WTC11 (cell line): ENCODE measurements at regions not wholly inside any gene's neighbourhood (a gene's known extent, or its start where the extent isn't known, plus 50 kb on each side); places are given as distances from the start of the nearest gene placed in this dataset.

Experiments used
- ATAC-seq: fragments of 200-7000 bp; cut with Tn5 transposase; 2 replicates; pipeline ENCODE4 v1.10.0; 2021; ENCODE audit warnings: mild to moderate bottlenecking, moderate library complexity
- CTCF ChIA-PET: fragments of 300-600 bp; sonication (Branson Sonifier 250); formaldehyde crosslinking; loops from one replicate; lab custom pipeline; 2021; ENCODE audit warnings: antibody characterized with exemption; lab: Charles Lee
- POLR2A ChIA-PET: fragments of 350-600 bp; sonication (Branson Sonifier 250); formaldehyde crosslinking; loops from one replicate; lab custom pipeline; 2021; ENCODE audit warnings: antibody characterized with exemption; lab: Charles Lee
- DNase-seq: peaks from one replicate; pipeline ENCODE4 v3.0.0; 2021; ENCODE audit warnings: low spot score
- H3K27ac Mint-ChIP-seq: 2 replicates; pipeline ENCODE4 v1.8.0; 2021; ENCODE audit warnings: mixed read lengths
- H3K27me3 Mint-ChIP-seq: 2 replicates; pipeline ENCODE4 v1.8.0; 2021; ENCODE audit warnings: low read depth, mild to moderate bottlenecking, moderate library complexity, mixed read lengths
- H3K36me3 Mint-ChIP-seq: 2 replicates; pipeline ENCODE4 v1.8.0; 2021; ENCODE audit warnings: mixed read lengths
- H3K4me1 Mint-ChIP-seq: 2 replicates; pipeline ENCODE4 v1.8.0; 2022; ENCODE audit warnings: mixed read lengths
- H3K4me3 Mint-ChIP-seq: 2 replicates; pipeline ENCODE4 v1.8.0; 2021; ENCODE audit warnings: mild to moderate bottlenecking, moderate library complexity, mixed read lengths
- H3K9me3 Mint-ChIP-seq: 2 replicates; pipeline ENCODE4 v1.8.0; 2021; ENCODE audit warnings: mixed read lengths
- NR3C1 ChIP-seq: sonication (generic); formaldehyde crosslinking; conservative IDR thresholded peaks from 2 replicates; pipeline ENCODE4 v1.8.1; 2023; ENCODE audit warnings: low read depth, mild to moderate bottlenecking, missing genetic modification reagents
- ZNF121 ChIP-seq: sonication (generic); formaldehyde crosslinking; IDR thresholded peaks from 2 replicates; pipeline ENCODE4 v1.8.0; 2023; ENCODE audit warnings: missing genetic modification reagents
- ZNF219 ChIP-seq: sonication (generic); formaldehyde crosslinking; IDR thresholded peaks from 2 replicates; pipeline ENCODE4 v1.8.0; 2023; ENCODE audit warnings: missing genetic modification reagents, mild to moderate bottlenecking, borderline replicate concordance
- ZNF416 ChIP-seq: fragments of 250-450 bp; sonication (Bioruptor Pico); IDR thresholded peaks from 2 replicates; pipeline ENCODE4 v1.9.0; 2021; ENCODE audit warnings: mild to moderate bottlenecking, inconsistent platforms
- ZNF423 ChIP-seq: fragments of 250-450 bp; sonication (Bioruptor Pico); IDR thresholded peaks from 2 replicates; pipeline ENCODE4 v2.1.2; 2022; ENCODE audit warnings: mild to moderate bottlenecking, moderate library complexity
- ZNF671 ChIP-seq: fragments of 250-450 bp; sonication (Bioruptor Pico); IDR thresholded peaks from 2 replicates; pipeline ENCODE4 v1.8.0; 2021; ENCODE audit warnings: mild to moderate bottlenecking
- TF ChIP-seq, protein P1 (sequence below): sonication (generic); formaldehyde crosslinking; IDR thresholded peaks from 2 replicates; pipeline ENCODE4 v1.8.1; 2023; ENCODE audit warnings: mild to moderate bottlenecking, missing genetic modification reagents, moderate library complexity
- TF ChIP-seq, protein P2 (sequence below): sonication (generic); formaldehyde crosslinking; conservative IDR thresholded peaks from 2 replicates; pipeline ENCODE4 v1.8.1; 2022; ENCODE audit warnings: mild to moderate bottlenecking, missing genetic modification reagents
- TF ChIP-seq, protein P3 (sequence below): sonication (generic); formaldehyde crosslinking; IDR thresholded peaks from 2 replicates; pipeline ENCODE4 v1.8.1; 2022; ENCODE audit warnings: mild to moderate bottlenecking, missing genetic modification reagents, moderate library complexity, borderline replicate concordance
- TF ChIP-seq, protein P4 (sequence below): sonication (generic); formaldehyde crosslinking; IDR thresholded peaks from 2 replicates; pipeline ENCODE4 v1.8.0; 2022; ENCODE audit warnings: missing genetic modification reagents
- TF ChIP-seq, protein P5 (sequence below): fragments of 250-450 bp; sonication (Bioruptor Pico); conservative IDR thresholded peaks from 2 replicates; pipeline ENCODE4 v1.9.0; 2021; ENCODE audit warnings: mild to moderate bottlenecking
- TF ChIP-seq, protein P6 (sequence below): sonication (generic); formaldehyde crosslinking; IDR thresholded peaks from 2 replicates; pipeline ENCODE4 v1.8.1; 2022; ENCODE audit warnings: low read depth, missing genetic modification reagents, borderline replicate concordance
- TF ChIP-seq, protein P7 (sequence below): sonication (generic); formaldehyde crosslinking; IDR thresholded peaks from 2 replicates; pipeline ENCODE4 v1.8.1; 2022; ENCODE audit warnings: mild to moderate bottlenecking, moderate library complexity, missing genetic modification reagents

DNA sequence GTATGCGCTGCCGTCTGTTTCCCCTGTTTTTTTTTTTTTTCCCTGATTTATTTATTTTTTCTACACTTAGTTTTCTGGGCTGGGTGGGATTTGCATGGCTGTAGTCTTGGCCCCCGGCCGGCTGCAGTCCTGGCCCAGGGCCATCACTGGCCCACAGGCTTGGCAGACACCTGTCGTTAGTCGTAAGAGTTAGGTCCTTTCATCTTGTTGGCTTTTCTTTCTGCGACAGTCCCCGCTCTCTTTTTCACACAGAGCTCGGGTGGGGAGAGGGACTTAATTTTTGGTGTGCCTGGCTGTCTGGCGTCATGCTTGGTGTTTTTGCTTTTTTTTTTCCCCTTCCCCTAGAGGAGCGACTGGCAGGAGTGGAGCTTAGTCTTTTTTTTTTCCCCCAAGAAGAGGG is 183.4 kb downstream of the KLF13 start:
- POLR2A ChIA-PET: no interaction called here
- no peak for ATAC-seq
- H3K36me3 Mint-ChIP-seq: peaks cover 4% of the 10 kb centered on the region; the same call in 1 of the 2 replicates
- TF ChIP-seq, protein P1, sequence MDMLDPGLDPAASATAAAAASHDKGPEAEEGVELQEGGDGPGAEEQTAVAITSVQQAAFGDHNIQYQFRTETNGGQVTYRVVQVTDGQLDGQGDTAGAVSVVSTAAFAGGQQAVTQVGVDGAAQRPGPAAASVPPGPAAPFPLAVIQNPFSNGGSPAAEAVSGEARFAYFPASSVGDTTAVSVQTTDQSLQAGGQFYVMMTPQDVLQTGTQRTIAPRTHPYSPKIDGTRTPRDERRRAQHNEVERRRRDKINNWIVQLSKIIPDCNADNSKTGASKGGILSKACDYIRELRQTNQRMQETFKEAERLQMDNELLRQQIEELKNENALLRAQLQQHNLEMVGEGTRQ (CRISPR knock-in tag): no peak
- no peak for TF ChIP-seq ZNF219 (CRISPR knock-in tag)
- TF ChIP-seq, protein P2, sequence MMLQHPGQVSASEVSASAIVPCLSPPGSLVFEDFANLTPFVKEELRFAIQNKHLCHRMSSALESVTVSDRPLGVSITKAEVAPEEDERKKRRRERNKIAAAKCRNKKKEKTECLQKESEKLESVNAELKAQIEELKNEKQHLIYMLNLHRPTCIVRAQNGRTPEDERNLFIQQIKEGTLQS (CRISPR knock-in tag): no peak
- TF ChIP-seq, all 79 proteins: peak for 0
- Mint-ChIP-seq H3K4me3 (no peak overlapping the region), H3K4me1 (no peaks in the 10 kb centered on the region), H3K9me3 (peaks cover 33% of the 10 kb centered on the region), H3K27ac (no peak overlapping the region), H3K27me3 (no peaks in the 10 kb centered on the region)
- CTCF ChIA-PET: no interaction called here
- DNase-seq: no peak

DNA sequence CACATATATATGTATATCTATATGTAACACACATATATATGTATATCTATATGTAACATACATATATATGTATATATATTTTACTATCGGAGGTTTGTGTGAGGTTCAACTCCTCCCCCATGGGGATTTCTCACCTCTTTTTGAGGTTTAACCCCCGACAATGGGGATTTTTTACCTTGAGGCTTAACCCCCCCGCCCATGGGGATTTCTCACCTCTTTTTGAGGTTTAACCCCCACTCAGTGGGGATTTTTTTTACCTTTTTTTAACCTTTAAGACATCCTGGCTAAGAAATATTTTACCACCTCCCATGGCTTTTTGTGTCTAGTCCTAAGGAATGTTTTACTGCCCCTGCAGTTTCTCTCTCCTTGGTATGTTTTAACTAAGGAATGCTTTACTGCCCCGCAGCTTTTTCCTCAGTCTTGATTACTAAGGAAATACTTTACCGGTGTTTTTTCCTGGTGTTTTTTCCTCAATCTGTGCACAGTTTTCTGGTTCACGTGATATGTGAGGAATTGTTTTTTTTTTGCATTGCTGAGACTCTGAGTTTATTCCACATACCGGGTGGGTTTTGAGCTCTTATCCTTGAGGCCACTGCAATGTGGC is 185.2 kb downstream of the KLF13 start:
- ChIA-PET CTCF (no interaction called here), POLR2A (no interaction called here)
- Mint-ChIP-seq H3K27me3 (no peaks in the 10 kb centered on the region), H3K4me3 (no peak overlapping the region), H3K4me1 (no peaks in the 10 kb centered on the region), H3K9me3 (peaks cover 41% of the 10 kb centered on the region), H3K36me3 (peaks cover 4% of the 10 kb centered on the region; the same call in 1 of the 2 replicates), H3K27ac (no peak overlapping the region)
- no peak for DNase-seq
- TF ChIP-seq, protein P3, sequence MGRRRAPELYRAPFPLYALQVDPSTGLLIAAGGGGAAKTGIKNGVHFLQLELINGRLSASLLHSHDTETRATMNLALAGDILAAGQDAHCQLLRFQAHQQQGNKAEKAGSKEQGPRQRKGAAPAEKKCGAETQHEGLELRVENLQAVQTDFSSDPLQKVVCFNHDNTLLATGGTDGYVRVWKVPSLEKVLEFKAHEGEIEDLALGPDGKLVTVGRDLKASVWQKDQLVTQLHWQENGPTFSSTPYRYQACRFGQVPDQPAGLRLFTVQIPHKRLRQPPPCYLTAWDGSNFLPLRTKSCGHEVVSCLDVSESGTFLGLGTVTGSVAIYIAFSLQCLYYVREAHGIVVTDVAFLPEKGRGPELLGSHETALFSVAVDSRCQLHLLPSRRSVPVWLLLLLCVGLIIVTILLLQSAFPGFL (CRISPR knock-in tag): no peak
- TF ChIP-seq, protein P4, sequence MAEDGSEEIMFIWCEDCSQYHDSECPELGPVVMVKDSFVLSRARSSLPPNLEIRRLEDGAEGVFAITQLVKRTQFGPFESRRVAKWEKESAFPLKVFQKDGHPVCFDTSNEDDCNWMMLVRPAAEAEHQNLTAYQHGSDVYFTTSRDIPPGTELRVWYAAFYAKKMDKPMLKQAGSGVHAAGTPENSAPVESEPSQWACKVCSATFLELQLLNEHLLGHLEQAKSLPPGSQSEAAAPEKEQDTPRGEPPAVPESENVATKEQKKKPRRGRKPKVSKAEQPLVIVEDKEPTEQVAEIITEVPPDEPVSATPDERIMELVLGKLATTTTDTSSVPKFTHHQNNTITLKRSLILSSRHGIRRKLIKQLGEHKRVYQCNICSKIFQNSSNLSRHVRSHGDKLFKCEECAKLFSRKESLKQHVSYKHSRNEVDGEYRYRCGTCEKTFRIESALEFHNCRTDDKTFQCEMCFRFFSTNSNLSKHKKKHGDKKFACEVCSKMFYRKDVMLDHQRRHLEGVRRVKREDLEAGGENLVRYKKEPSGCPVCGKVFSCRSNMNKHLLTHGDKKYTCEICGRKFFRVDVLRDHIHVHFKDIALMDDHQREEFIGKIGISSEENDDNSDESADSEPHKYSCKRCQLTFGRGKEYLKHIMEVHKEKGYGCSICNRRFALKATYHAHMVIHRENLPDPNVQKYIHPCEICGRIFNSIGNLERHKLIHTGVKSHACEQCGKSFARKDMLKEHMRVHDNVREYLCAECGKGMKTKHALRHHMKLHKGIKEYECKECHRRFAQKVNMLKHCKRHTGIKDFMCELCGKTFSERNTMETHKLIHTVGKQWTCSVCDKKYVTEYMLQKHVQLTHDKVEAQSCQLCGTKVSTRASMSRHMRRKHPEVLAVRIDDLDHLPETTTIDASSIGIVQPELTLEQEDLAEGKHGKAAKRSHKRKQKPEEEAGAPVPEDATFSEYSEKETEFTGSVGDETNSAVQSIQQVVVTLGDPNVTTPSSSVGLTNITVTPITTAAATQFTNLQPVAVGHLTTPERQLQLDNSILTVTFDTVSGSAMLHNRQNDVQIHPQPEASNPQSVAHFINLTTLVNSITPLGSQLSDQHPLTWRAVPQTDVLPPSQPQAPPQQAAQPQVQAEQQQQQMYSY (CRISPR knock-in tag): no peak
- no peak for TF ChIP-seq ZNF671 (CRISPR knock-in tag)
- TF ChIP-seq, protein P5, sequence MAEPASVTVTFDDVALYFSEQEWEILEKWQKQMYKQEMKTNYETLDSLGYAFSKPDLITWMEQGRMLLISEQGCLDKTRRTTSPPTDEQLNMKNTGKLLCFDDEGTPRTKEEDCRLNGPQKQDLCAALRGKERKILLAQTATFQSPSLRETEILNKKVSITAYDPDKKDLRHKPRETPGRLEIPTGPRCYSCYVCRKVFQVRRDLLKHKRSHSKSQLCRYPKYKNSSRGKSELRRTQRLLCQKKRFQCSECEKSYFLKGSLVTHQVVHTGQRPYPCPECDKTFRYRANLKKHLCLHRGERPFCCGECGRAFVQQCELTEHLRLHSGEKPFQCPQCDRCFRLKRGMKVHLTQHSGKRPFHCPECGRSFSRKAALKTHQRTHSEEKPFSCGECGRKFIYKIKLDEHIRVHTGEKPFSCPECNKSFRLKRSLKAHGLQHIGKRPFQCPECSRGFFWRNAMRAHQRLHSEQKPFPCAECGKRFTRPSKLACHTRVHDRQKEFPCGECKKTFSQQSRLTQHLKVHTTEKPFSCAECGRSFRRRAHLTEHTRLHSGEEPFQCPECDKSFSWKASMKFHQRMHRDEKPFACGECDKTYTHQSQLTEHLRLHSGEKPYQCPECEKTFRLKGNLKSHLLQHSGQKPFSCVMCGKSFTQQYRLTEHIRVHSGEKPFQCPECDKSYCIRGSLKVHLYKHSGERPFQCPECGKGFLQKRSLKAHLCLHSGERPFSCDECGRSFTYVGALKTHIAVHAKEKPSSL (CRISPR knock-in tag): no peak
- TF ChIP-seq, protein P6, sequence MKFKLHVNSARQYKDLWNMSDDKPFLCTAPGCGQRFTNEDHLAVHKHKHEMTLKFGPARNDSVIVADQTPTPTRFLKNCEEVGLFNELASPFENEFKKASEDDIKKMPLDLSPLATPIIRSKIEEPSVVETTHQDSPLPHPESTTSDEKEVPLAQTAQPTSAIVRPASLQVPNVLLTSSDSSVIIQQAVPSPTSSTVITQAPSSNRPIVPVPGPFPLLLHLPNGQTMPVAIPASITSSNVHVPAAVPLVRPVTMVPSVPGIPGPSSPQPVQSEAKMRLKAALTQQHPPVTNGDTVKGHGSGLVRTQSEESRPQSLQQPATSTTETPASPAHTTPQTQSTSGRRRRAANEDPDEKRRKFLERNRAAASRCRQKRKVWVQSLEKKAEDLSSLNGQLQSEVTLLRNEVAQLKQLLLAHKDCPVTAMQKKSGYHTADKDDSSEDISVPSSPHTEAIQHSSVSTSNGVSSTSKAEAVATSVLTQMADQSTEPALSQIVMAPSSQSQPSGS (CRISPR knock-in tag): no peak
- no peak for TF ChIP-seq ZNF416 (CRISPR knock-in tag)
- TF ChIP-seq NR3C1 (CRISPR knock-in tag): no peak
- TF ChIP-seq, protein P7, sequence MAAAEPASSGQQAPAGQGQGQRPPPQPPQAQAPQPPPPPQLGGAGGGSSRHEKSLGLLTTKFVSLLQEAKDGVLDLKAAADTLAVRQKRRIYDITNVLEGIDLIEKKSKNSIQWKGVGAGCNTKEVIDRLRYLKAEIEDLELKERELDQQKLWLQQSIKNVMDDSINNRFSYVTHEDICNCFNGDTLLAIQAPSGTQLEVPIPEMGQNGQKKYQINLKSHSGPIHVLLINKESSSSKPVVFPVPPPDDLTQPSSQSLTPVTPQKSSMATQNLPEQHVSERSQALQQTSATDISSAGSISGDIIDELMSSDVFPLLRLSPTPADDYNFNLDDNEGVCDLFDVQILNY (CRISPR knock-in tag): no peak
- no peak for TF ChIP-seq ZNF423 (CRISPR knock-in tag)
- TF ChIP-seq ZNF121 (CRISPR knock-in tag): no peak
- ATAC-seq: no peak
